Activated naive CD8-positive, alpha-beta T cell treated with anti-CD3 and anti-CD28 coated beads, Interleukin-2, amount 10 ng/mL, durations not matched to agents 7 days and 5 days (primary cell): ENCODE measurements at regions not wholly inside any gene's neighbourhood (a gene's known extent, or its start where the extent isn't known, plus 50 kb on each side); places are given as distances from the start of the nearest gene placed in this dataset.

Experiments
- ATAC-seq: fragments of 150-1000 bp; cut with Tn5 transposase; one replicate; pipeline ENCODE4 v1.10.0; 2021; ENCODE audit warnings: low read depth, moderate library complexity
- POLR2A ChIA-PET: fragments of 350-600 bp; sonication (Branson Sonifier 250); formaldehyde crosslinking; loops from one replicate; lab custom pipeline; 2021; ENCODE audit warnings: antibody characterized with exemption; lab: Charles Lee
- DNase-seq: peaks from one replicate; pipeline ENCODE4 v3.0.0; 2021
- H3K27ac Mint-ChIP-seq: one replicate; pipeline ENCODE4 v1.8.0; 2022; ENCODE audit warnings: mild to moderate bottlenecking, mixed read lengths
- H3K27me3 Mint-ChIP-seq: one replicate; pipeline ENCODE4 v1.8.0; 2022; ENCODE audit warnings: mild to moderate bottlenecking, moderate library complexity, mixed read lengths
- H3K36me3 Mint-ChIP-seq: one replicate; pipeline ENCODE4 v1.8.0; 2021; ENCODE audit warnings: mild to moderate bottlenecking, mixed read lengths
- H3K4me1 Mint-ChIP-seq: one replicate; pipeline ENCODE4 v1.8.0; 2021; ENCODE audit warnings: mixed read lengths
- H3K4me3 Mint-ChIP-seq: one replicate; pipeline ENCODE4 v1.8.0; 2022; ENCODE audit warnings: mild to moderate bottlenecking, moderate library complexity, mixed read lengths
- H3K9me3 Mint-ChIP-seq: one replicate; pipeline ENCODE4 v1.8.0; 2021; ENCODE audit warnings: mixed read lengths

GRCh38 chrY:15345471-15346155, 821.3 kb downstream of the NLGN4Y start:
- no peak for ATAC-seq

GRCh38 chrY:15349351-15349750, 825.0 kb downstream of the NLGN4Y start:
- POLR2A ChIA-PET, result no interaction called here
- no peak for ATAC-seq
- H3K4me3 Mint-ChIP-seq, result no peak overlapping the region
- H3K27me3 Mint-ChIP-seq, result no peaks in the 10 kb centered on the region
- H3K36me3 Mint-ChIP-seq, result no peaks in the 10 kb centered on the region
- no peak for DNase-seq
- H3K4me1 Mint-ChIP-seq, result no peaks in the 10 kb centered on the region
- H3K27ac Mint-ChIP-seq, result no peak overlapping the region
- H3K9me3 Mint-ChIP-seq, result no peaks in the 10 kb centered on the region

More at GRCh38 chrY:15345471-15346155, 821.3 kb downstream of the NLGN4Y start:
- no peaks in the 10 kb centered on the region for H3K36me3 Mint-ChIP-seq
- POLR2A ChIA-PET, result no interaction called here
- no peaks in the 10 kb centered on the region for H3K27me3 Mint-ChIP-seq
- no peaks in the 10 kb centered on the region for H3K9me3 Mint-ChIP-seq
- no peak overlapping the region for H3K4me3 Mint-ChIP-seq
- H3K27ac Mint-ChIP-seq, result no peak overlapping the region
- DNase-seq, result no peak
- H3K4me1 Mint-ChIP-seq, result no peaks in the 10 kb centered on the region

GRCh38 chrY:15355321-15355720, 831.0 kb downstream of the NLGN4Y start:
- Mint-ChIP-seq H3K9me3 (no peaks in the 10 kb centered on the region), H3K27ac (no peak overlapping the region), H3K4me3 (no peak overlapping the region), H3K36me3 (no peaks in the 10 kb centered on the region), H3K27me3 (no peaks in the 10 kb centered on the region), H3K4me1 (no peaks in the 10 kb centered on the region)
- DNase-seq (no peak), ATAC-seq (no peak)
- POLR2A ChIA-PET, result no interaction called here

- Mint-ChIP-seq H3K4me1 (no peaks in the 10 kb centered on the region), H3K36me3 (no peaks in the 10 kb centered on the region), H3K27ac (no peak overlapping the region), H3K27me3 (no peaks in the 10 kb centered on the region), H3K4me3 (no peak overlapping the region), H3K9me3 (no peaks in the 10 kb centered on the region)
- no peak for ATAC-seq
- POLR2A ChIA-PET, result no interaction called here
- no peak for DNase-seq
Measured at GRCh38 chrY:15360471-15360870, 836.1 kb downstream of the NLGN4Y start.

GRCh38 chrY:15364996-15365395, 840.7 kb downstream of the NLGN4Y start:
- no peaks in the 10 kb centered on the region for H3K27me3 Mint-ChIP-seq
- H3K9me3 Mint-ChIP-seq, result no peaks in the 10 kb centered on the region
- ATAC-seq (no peak), DNase-seq (no peak)
- no peak overlapping the region for H3K4me3 Mint-ChIP-seq
- H3K4me1 Mint-ChIP-seq, result no peaks in the 10 kb centered on the region
- H3K27ac Mint-ChIP-seq, result no peak overlapping the region
- POLR2A ChIA-PET, result no interaction called here
- H3K36me3 Mint-ChIP-seq, result no peaks in the 10 kb centered on the region

- H3K27me3 Mint-ChIP-seq, result peaks cover 2% of the 10 kb centered on the region
- no peaks in the 10 kb centered on the region for H3K9me3 Mint-ChIP-seq
- no peaks in the 10 kb centered on the region for H3K4me1 Mint-ChIP-seq
- POLR2A ChIA-PET, result no interaction called here
- ATAC-seq (no peak), DNase-seq (no peak)
- H3K27ac Mint-ChIP-seq, result no peak overlapping the region
- H3K4me3 Mint-ChIP-seq, result no peak overlapping the region
- no peaks in the 10 kb centered on the region for H3K36me3 Mint-ChIP-seq
Measured at GRCh38 chrY:15368786-15369185, 844.5 kb downstream of the NLGN4Y start.

GRCh38 chrY:15385178-15385577, 860.8 kb downstream of the NLGN4Y start:
- ATAC-seq (no peak), DNase-seq (no peak)
- no peaks in the 10 kb centered on the region for H3K4me1 Mint-ChIP-seq
- H3K9me3 Mint-ChIP-seq, result no peaks in the 10 kb centered on the region
- no peaks in the 10 kb centered on the region for H3K36me3 Mint-ChIP-seq
- POLR2A ChIA-PET, result no interaction called here
- H3K27me3 Mint-ChIP-seq, result no peaks in the 10 kb centered on the region
- H3K27ac Mint-ChIP-seq, result no peak overlapping the region
- H3K4me3 Mint-ChIP-seq, result no peak overlapping the region

- Mint-ChIP-seq H3K4me3 (no peak overlapping the region), H3K36me3 (no peaks in the 10 kb centered on the region), H3K4me1 (no peaks in the 10 kb centered on the region)
Measured at GRCh38 chrY:15397556-15398280, 873.4 kb downstream of the NLGN4Y start.

GRCh38 chrY:15402451-15402850, 878.1 kb downstream of the NLGN4Y start:
- ATAC-seq, result no peak
- no peak overlapping the region for H3K4me3 Mint-ChIP-seq
- no peak for DNase-seq
- H3K27me3 Mint-ChIP-seq, result no peaks in the 10 kb centered on the region
- peaks cover 7% of the 10 kb centered on the region for H3K9me3 Mint-ChIP-seq
- no peak overlapping the region for H3K27ac Mint-ChIP-seq
- H3K4me1 Mint-ChIP-seq, result no peaks in the 10 kb centered on the region
- H3K36me3 Mint-ChIP-seq, result no peaks in the 10 kb centered on the region
- POLR2A ChIA-PET, result no interaction called here

More at GRCh38 chrY:15397556-15398280, 873.4 kb downstream of the NLGN4Y start:
- Mint-ChIP-seq H3K27me3 (no peaks in the 10 kb centered on the region), H3K27ac (no peak overlapping the region), H3K9me3 (peaks cover 7% of the 10 kb centered on the region)
- DNase-seq (no peak), ATAC-seq (no peak)
- POLR2A ChIA-PET, result no interaction called here

- no peaks in the 10 kb centered on the region for H3K4me1 Mint-ChIP-seq
- POLR2A ChIA-PET, result no interaction called here
- no peak overlapping the region for H3K27ac Mint-ChIP-seq
- no peak for DNase-seq
- peaks cover 4% of the 10 kb centered on the region for H3K27me3 Mint-ChIP-seq
- no peak overlapping the region for H3K4me3 Mint-ChIP-seq
- ATAC-seq, result no peak
- H3K9me3 Mint-ChIP-seq, result peaks cover 8% of the 10 kb centered on the region
- H3K36me3 Mint-ChIP-seq, result no peaks in the 10 kb centered on the region
Measured at GRCh38 chrY:15404551-15404950, 880.2 kb downstream of the NLGN4Y start.

- ATAC-seq (no peak), DNase-seq (no peak)
- Mint-ChIP-seq H3K27me3 (no peaks in the 10 kb centered on the region), H3K9me3 (no peaks in the 10 kb centered on the region), H3K27ac (no peak overlapping the region), H3K4me3 (no peak overlapping the region), H3K36me3 (no peaks in the 10 kb centered on the region), H3K4me1 (no peaks in the 10 kb centered on the region)
- POLR2A ChIA-PET, result no interaction called here
Measured at GRCh38 chrY:15415165-15415564, 890.8 kb downstream of the NLGN4Y start.

- no peak overlapping the region for H3K4me3 Mint-ChIP-seq
- no peak for DNase-seq
- POLR2A ChIA-PET, result no interaction called here
- H3K9me3 Mint-ChIP-seq, result no peaks in the 10 kb centered on the region
- no peak overlapping the region for H3K27ac Mint-ChIP-seq
- H3K27me3 Mint-ChIP-seq, result no peaks in the 10 kb centered on the region
- no peaks in the 10 kb centered on the region for H3K36me3 Mint-ChIP-seq
- no peak for ATAC-seq
- H3K4me1 Mint-ChIP-seq, result no peaks in the 10 kb centered on the region
Measured at GRCh38 chrY:15418613-15419012, 894.3 kb downstream of the NLGN4Y start.

GRCh38 chrY:15424665-15425132, 900.4 kb downstream of the NLGN4Y start:
- H3K27ac Mint-ChIP-seq, result peak overlapping the region; percentile 94
- POLR2A ChIA-PET, result no interaction called here
- H3K4me1 Mint-ChIP-seq, result peaks cover 14% of the 10 kb centered on the region
- H3K36me3 Mint-ChIP-seq, result no peaks in the 10 kb centered on the region
- DNase-seq (no peak), ATAC-seq (peak; percentile 73)
- no peaks in the 10 kb centered on the region for H3K27me3 Mint-ChIP-seq
- peak overlapping the region; percentile 88 for H3K4me3 Mint-ChIP-seq
- peaks cover 2% of the 10 kb centered on the region for H3K9me3 Mint-ChIP-seq
